ENCODE measurements at regions not wholly inside any gene's neighbourhood (a gene's known extent, or its start where the extent isn't known, plus 50 kb on each side); places are given as distances from the start of the nearest gene placed in this dataset.
"Not testable (repeated sequence)": the region's sequence is repeated elsewhere in the genome, so short reads cannot be mapped to it uniquely, and the experiment has no call there.

- Histone ChIP-seq H4K20me1 (peaks cover 82 to 100% (median 100%) of the 10 kb centered on the region in 11 experiments), H3K27me3 (no peaks in the 10 kb centered on the region), H3K27ac (no peak overlapping the region), H3K36me3 (peaks cover 63 to 98% (median 80%) of the 10 kb centered on the region in 11 experiments), H3K4me3 (no peak overlapping the region), H3K9me3 (replicated peaks in 1 of 11) (no peaks in the 10 kb centered on the region), H3K9ac (no peak overlapping the region), H3K4me1 (peaks cover 12 to 94% (median 16%) of the 10 kb centered on the region in 10 experiments), H3K4me2 (peak overlapping the region in 2 of 11 experiments; percentile 7 to 14; a peak in 2 of 22 replicates)
- TF ChIP-seq Cebpa-rat (IDR thresholded peaks at IDR 0.05), result no peak
Observed at GRCh38 chr7:130951303-130951975, 217.4 kb upstream of the KLF14 start.

DNA sequence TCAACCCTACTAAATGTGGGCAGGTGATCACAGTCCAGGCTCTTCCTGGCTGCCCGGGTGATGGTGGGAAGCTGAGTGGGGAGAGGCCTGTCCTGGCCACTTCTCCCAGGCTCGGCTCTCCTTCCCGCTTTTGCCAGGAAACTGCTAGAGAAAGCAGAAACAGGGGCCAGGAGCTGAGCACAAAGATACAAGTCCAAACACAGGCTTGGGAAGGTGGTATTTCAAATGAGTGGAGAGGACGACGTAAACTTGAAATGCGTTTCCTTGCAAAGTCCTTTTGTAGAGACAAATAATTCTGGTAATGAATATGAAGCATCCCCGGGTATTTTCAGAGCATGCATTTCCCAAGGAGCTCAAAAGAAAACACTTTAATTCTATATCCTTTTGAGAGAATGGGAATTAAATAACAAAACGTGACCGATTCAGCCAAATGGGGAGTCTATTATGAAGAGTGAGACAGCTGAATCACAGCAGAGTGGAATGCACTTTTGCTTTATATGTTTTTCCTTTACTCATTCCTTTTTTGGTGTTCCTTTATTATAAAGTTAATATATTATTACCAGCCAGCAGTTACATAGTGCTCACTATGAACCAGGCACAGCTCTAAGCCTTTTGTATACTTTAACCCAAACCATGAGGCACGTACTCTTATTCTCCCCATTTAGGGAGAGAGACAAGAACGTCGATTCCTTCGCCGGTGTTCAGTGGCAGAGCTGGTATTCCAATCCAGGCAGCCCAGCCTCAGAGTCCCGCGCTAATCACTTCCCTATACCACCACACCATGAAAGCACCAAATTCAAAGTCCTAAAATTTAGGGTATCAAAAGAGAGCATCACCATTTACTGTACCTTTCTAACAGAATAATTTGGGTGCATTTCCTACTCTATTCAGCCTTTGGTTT, 218.2 kb upstream of the KLF14 start:
- peaks cover 63 to 93% (median 76%) of the 10 kb centered on the region in 11 experiments for H3K36me3 ChIP-seq
- no peaks in the 10 kb centered on the region for H3K9me3 ChIP-seq (replicated peaks in 1 of 11)
- H4K20me1 ChIP-seq, result peaks cover 76 to 100% (median 100%) of the 10 kb centered on the region in 11 experiments
- H3K4me1 ChIP-seq, result peaks cover 20 to 94% (median 24%) of the 10 kb centered on the region in 10 experiments
- no peak overlapping the region for H3K4me3 ChIP-seq
- H3K9ac ChIP-seq, result no peak overlapping the region
- TF ChIP-seq Cebpa-rat (IDR thresholded peaks at IDR 0.05), result no peak
- no peaks in the 10 kb centered on the region for H3K27me3 ChIP-seq
- no peak overlapping the region for H3K27ac ChIP-seq
- H3K4me2 ChIP-seq, result peak overlapping the region in 1 of 11 experiments; percentile 7; a peak in 1 of 22 replicates

DNA sequence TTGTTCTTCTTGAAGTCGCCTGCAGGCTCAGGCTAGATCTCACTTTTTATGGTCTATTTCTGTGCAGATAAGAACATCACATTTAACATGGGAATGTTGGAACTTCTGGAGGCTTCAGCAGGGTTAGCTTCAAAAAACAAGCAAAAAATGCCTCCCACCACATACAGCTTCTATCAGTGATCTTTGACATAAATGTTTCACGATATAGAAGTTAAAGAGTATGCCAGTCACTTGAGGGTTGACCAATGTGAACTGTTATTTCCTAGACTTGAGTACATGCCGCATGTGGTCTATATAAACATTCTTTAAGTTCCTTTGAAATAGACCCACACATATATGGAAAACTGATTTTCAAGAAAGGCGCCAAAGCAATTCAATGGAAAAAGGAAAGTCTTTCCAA, 219.2 kb upstream of the KLF14 start:
- H3K4me1 ChIP-seq, result peaks cover 30 to 94% (median 33%) of the 10 kb centered on the region in 10 experiments

GRCh38 chr7:130954918-130955564, 221.0 kb upstream of the KLF14 start:
- H4K20me1 ChIP-seq, result peaks cover 56 to 94% (median 88%) of the 10 kb centered on the region in 11 experiments
- no peaks in the 10 kb centered on the region for H3K27me3 ChIP-seq
- no peak overlapping the region for H3K9ac ChIP-seq
- no peak overlapping the region for H3K27ac ChIP-seq
- H3K36me3 ChIP-seq, result peaks cover 56 to 89% (median 75%) of the 10 kb centered on the region in 11 experiments
- no peaks in the 10 kb centered on the region for H3K9me3 ChIP-seq (replicated peaks in 1 of 11)
- peak overlapping the region in 1 of 10 experiments; percentile 13; a peak in 1 of 20 replicates for H3K4me3 ChIP-seq
- H3K4me1 ChIP-seq, result peaks cover 46 to 91% (median 49%) of the 10 kb centered on the region in 10 experiments
- H3K4me2 ChIP-seq, result peak overlapping the region; percentile 64 to 99 (median 88); a peak in 19 of 22 replicates
- no peak for TF ChIP-seq Cebpa-rat (IDR thresholded peaks at IDR 0.05)

More for the DNA sequence above, 219.2 kb upstream of the KLF14 start:
- H3K27ac ChIP-seq, result no peak overlapping the region
- no peak for TF ChIP-seq Cebpa-rat (IDR thresholded peaks at IDR 0.05)
- H4K20me1 ChIP-seq, result peaks cover 70 to 100% (median 100%) of the 10 kb centered on the region in 11 experiments
- peak overlapping the region in 3 of 11 experiments; percentile 2 to 35 (median 8); a peak in 2 of 22 replicates for H3K4me2 ChIP-seq
- H3K9me3 ChIP-seq (replicated peaks in 1 of 11), result no peaks in the 10 kb centered on the region
- no peak overlapping the region for H3K9ac ChIP-seq
- no peak overlapping the region for H3K4me3 ChIP-seq
- H3K36me3 ChIP-seq, result peaks cover 57 to 91% (median 75%) of the 10 kb centered on the region in 11 experiments
- no peaks in the 10 kb centered on the region for H3K27me3 ChIP-seq

DNA sequence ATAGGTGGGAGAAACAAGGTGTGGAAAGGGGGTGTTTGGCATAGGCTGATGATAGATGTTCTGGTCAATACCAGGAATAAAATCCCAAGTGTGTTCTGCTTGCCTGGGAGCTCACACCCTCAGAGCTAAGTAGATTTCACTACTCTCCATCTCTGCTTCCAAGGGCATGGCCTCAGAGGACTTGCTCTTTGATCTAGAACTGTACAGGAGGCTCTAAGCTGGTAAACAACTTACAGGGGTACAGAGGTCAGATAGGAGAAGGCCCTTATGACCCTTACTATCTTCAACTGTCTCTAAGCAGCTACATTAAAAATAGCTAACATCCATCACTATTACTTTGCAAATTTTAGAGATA, 221.5 kb upstream of the KLF14 start:
- Histone ChIP-seq H3K36me3 (peaks cover 51 to 84% (median 70%) of the 10 kb centered on the region in 11 experiments), H4K20me1 (peaks cover 51 to 89% (median 83%) of the 10 kb centered on the region in 11 experiments), H3K27me3 (no peaks in the 10 kb centered on the region), H3K9me3 (replicated peaks in 1 of 11) (no peaks in the 10 kb centered on the region), H3K27ac (peak overlapping the region in 3 of 11 experiments; percentile 3 to 69 (median 67); a peak in 2 of 22 replicates), H3K9ac (no peak overlapping the region), H3K4me1 (peaks cover 46 to 86% (median 51%) of the 10 kb centered on the region in 10 experiments), H3K4me2 (peak overlapping the region; percentile 64 to 99 (median 88); a peak in 21 of 22 replicates), H3K4me3 (peak overlapping the region in 2 of 10 experiments; percentile 13 to 72; a peak in 1 of 20 replicates)
- no peak for TF ChIP-seq Cebpa-rat (IDR thresholded peaks at IDR 0.05)

DNA sequence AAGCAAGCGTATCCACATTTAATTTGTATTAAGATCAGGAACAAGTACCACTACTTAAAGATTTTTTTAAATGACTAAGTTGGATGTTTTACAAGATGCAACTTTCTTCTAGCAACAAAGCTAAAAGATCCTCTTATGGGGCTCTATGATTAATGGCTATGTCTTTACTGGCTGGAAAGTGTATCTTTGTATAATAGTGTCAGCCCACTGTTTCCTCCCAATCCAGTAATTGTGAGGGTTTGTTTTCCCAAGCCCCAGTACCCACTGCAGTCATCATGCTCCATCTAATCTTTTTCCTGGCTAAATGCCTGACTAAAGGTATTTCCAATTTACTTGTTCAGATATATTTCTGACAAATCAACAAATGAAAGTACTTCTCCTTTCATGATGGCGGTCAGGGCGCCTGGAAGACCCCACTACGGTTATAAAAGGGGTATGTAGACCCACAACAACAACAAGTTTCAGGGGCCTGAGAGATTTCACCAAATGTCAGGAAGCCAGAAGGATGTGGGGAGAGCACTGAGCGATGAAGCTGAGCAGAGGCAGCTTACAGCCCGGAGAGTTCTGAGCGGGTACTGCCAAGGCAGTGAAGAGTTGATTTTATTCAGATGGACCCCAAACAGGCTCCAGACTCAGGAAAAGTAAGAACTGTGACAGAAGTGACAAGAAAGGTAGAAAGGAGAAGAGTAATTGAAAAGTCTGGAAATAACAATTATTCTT, 222.6 kb upstream of the KLF14 start:
- H3K4me2 ChIP-seq, result peak overlapping the region; percentile 64 to 99 (median 88)
- H3K9me3 ChIP-seq (replicated peaks in 1 of 11), result no peaks in the 10 kb centered on the region
- no peaks in the 10 kb centered on the region for H3K27me3 ChIP-seq
- peak overlapping the region; percentile 54 to 97 (median 72) for H3K9ac ChIP-seq
- H4K20me1 ChIP-seq, result peaks cover 41 to 79% (median 72%) of the 10 kb centered on the region in 11 experiments
- H3K4me1 ChIP-seq, result peaks cover 48 to 78% (median 53%) of the 10 kb centered on the region in 10 experiments
- peak overlapping the region; percentile 19 to 100 (median 64); a peak in 21 of 22 replicates for H3K27ac ChIP-seq
- no peak for TF ChIP-seq Cebpa-rat (IDR thresholded peaks at IDR 0.05)
- H3K36me3 ChIP-seq, result peaks cover 40 to 74% (median 60%) of the 10 kb centered on the region in 11 experiments
- H3K4me3 ChIP-seq, result peak overlapping the region; percentile 41 to 72 (median 50); a peak in 18 of 20 replicates

DNA sequence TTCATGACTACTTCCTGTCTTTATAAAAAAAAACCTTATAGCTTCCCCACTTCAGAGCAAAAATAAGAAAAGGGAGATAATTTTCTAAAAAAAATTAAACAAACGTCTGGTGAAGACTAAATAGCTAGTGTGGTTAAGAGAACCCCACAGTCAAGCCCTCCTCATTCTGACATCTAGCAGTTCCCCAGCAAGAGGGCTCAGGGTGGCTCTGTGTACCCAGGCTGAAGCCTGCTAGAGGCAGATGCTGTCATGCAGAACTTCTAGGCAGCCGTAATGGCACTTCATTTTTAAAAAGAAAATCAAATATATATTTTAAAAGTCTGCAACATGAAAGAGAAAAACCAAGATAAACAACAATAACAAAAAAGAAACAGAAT, 223.1 kb upstream of the KLF14 start:
- H3K9ac ChIP-seq, result peak overlapping the region; percentile 54 to 97 (median 72)
- no peaks in the 10 kb centered on the region for H3K27me3 ChIP-seq
- H3K9me3 ChIP-seq (replicated peaks in 1 of 11), result no peaks in the 10 kb centered on the region
- no peak for TF ChIP-seq Cebpa-rat (IDR thresholded peaks at IDR 0.05)
- H3K36me3 ChIP-seq, result peaks cover 35 to 68% (median 54%) of the 10 kb centered on the region in 11 experiments
- H4K20me1 ChIP-seq, result peaks cover 35 to 73% (median 68%) of the 10 kb centered on the region in 11 experiments
- H3K4me2 ChIP-seq, result peak overlapping the region; percentile 64 to 99 (median 88)
- peaks cover 53 to 78% (median 58%) of the 10 kb centered on the region in 10 experiments for H3K4me1 ChIP-seq
- H3K27ac ChIP-seq, result peak overlapping the region; percentile 19 to 100 (median 64); a peak in 21 of 22 replicates
- H3K4me3 ChIP-seq, result peak overlapping the region; percentile 41 to 72 (median 50); a peak in 18 of 20 replicates

GRCh38 chr7:130957722-130958435, 223.9 kb upstream of the KLF14 start:
- Histone ChIP-seq H3K4me2 (peak overlapping the region; percentile 64 to 99 (median 88)), H3K27ac (peak overlapping the region in 9 of 11 experiments; percentile 5 to 100 (median 67); a peak in 14 of 22 replicates), H3K4me3 (peak overlapping the region in 9 of 10 experiments; percentile 38 to 75 (median 57); a peak in 14 of 20 replicates)

More at GRCh38 chr7:130957722-130958435, 223.9 kb upstream of the KLF14 start:
- peak overlapping the region in 10 of 11 experiments; percentile 1 to 97 (median 36); a peak in 14 of 22 replicates for H3K9ac ChIP-seq
- H4K20me1 ChIP-seq, result peaks cover 29 to 72% (median 61%) of the 10 kb centered on the region in 11 experiments; a peak in 21 of 22 replicates
- peaks cover 61 to 83% (median 66%) of the 10 kb centered on the region in 10 experiments for H3K4me1 ChIP-seq
- peaks cover 27 to 61% (median 47%) of the 10 kb centered on the region in 11 experiments for H3K36me3 ChIP-seq
- not testable (repeated sequence) for H3K9me3 ChIP-seq (replicated peaks in 1 of 11); H3K27me3 ChIP-seq

Data from BLaER1 treated with 17β-estradiol and CSF1 and Interleukin-3, amounts not matched to agents 10 nM and 100 nM (cell line).